IPS-15b (cell line): ENCODE measurements at regions not wholly inside any gene's neighbourhood (a gene's known extent, or its start where the extent isn't known, plus 50 kb on each side); places are given as distances from the start of the nearest gene placed in this dataset.

Experiments
- H3K27me3 ChIP-seq: one replicate; pipeline ENCODE4 v1.6.1; 2013; ENCODE audit warnings: low read length; ENCODE audit not compliant: control insufficient read depth, insufficient read depth
- H3K36me3 ChIP-seq: one replicate; pipeline ENCODE4 v1.6.1; 2013; ENCODE audit warnings: low read length; ENCODE audit not compliant: control insufficient read depth, insufficient read depth
- H3K4me1 ChIP-seq: one replicate; pipeline ENCODE4 v1.6.1; 2013; ENCODE audit warnings: mild to moderate bottlenecking, low read length; ENCODE audit not compliant: control insufficient read depth, insufficient read depth
- H3K4me3 ChIP-seq: one replicate; pipeline ENCODE4 v1.5.1; 2013; ENCODE audit warnings: low read depth, low read length
- H3K9ac ChIP-seq: one replicate; pipeline ENCODE4 v1.6.1; 2013; ENCODE audit warnings: low read depth, mild to moderate bottlenecking, low read length
- H3K9me3 ChIP-seq: one replicate; pipeline ENCODE4 v1.6.1; 2013; ENCODE audit warnings: mild to moderate bottlenecking, low read length; ENCODE audit not compliant: control insufficient read depth, insufficient read depth

- Histone ChIP-seq H3K4me3 (peak overlapping the region; percentile 76), H3K9ac (no peak overlapping the region), H3K9me3 (no peaks in the 10 kb centered on the region), H3K27me3 (peaks cover 14% of the 10 kb centered on the region), H3K4me1 (no peaks in the 10 kb centered on the region), H3K36me3 (no peaks in the 10 kb centered on the region)
Observed at GRCh38 chr16:79769270-79769927, 168.9 kb upstream of the MAF start.

- H3K4me3 ChIP-seq = no peak overlapping the region
- H3K27me3 ChIP-seq = peaks cover 14% of the 10 kb centered on the region
- H3K9me3 ChIP-seq = no peaks in the 10 kb centered on the region
- no peaks in the 10 kb centered on the region for H3K4me1 ChIP-seq
- H3K36me3 ChIP-seq = no peaks in the 10 kb centered on the region
- no peak overlapping the region for H3K9ac ChIP-seq
Observed at GRCh38 chr16:79768276-79768970, 167.9 kb upstream of the MAF start.

DNA sequence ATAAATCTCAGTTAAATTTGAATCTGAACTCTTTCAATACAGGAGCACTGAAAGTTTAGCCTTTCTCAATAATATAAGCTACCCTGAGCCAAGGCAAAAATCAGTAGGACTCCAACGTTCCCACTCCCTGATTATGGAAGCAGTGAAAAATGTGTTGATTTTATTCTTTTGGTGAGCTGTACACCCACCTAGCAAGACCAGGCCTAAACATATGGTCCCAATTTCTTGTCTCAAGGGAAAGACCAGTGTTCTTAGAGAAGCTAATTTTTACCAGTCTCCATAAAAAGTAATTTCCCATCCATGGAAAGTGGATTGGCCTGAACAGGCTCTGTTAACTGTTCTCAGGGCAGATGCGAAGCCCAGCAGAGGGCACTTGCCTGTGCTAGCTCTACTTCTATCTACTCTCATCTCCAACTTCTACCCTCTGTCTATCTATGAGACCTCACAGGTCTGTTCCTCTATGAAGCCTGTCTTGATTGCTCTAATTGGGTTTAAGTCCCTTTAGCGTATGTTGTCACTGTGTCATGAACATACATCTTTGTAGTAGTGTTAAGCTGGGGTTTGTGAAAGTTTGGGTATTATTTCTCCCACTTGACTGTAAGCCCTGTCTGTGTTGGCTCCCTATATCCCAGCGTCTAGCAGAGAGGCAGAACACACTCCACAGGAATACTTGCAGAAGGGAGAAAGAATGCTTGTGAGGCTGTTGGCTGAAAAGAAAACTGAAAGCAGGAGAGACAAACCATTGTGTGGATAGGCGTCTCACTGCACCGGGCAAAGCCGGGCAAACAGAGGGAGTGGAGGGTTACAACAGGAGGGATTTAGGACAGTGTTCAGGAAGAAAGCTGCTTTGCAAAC is 167.1 kb upstream of the MAF start:
- H3K4me1 ChIP-seq = no peaks in the 10 kb centered on the region
- no peaks in the 10 kb centered on the region for H3K9me3 ChIP-seq
- H3K4me3 ChIP-seq = no peak overlapping the region
- peaks cover 14% of the 10 kb centered on the region for H3K27me3 ChIP-seq
- H3K36me3 ChIP-seq = no peaks in the 10 kb centered on the region
- H3K9ac ChIP-seq = no peak overlapping the region

DNA sequence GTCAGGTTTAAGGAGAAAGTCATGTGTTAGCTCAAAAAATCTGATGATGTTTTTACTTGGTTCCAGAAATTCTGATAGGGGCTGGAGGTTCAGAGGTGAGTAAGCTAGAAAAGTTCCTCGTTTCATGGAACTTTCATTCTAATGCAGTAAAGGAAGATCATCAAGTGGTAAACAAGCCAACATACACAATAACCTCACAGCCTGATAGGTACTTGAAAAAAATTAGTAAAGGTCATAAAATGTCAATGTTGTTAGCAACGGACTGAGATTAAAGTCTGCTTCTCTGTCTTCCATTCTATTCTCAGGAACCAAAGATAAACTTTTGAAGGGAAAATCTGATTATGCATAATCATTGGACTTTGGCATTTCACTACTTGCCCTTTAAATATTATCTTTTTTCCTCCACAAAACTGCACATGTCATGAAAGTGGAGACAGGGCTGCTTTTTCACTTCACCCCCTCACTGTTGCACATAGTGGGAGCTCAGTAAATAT is 165.4 kb upstream of the MAF start:
- Histone ChIP-seq H3K27me3 (peaks cover 7% of the 10 kb centered on the region), H3K36me3 (no peaks in the 10 kb centered on the region), H3K4me3 (no peak overlapping the region), H3K9me3 (no peaks in the 10 kb centered on the region), H3K9ac (no peak overlapping the region), H3K4me1 (no peaks in the 10 kb centered on the region)

- no peaks in the 10 kb centered on the region for H3K9me3 ChIP-seq
Observed at GRCh38 chr16:79765431-79765830, 164.9 kb upstream of the MAF start.

GRCh38 chr16:79764415-79765110 is 164.0 kb upstream of the MAF start:
- Histone ChIP-seq H3K9me3 (no peaks in the 10 kb centered on the region), H3K9ac (no peak overlapping the region), H3K4me1 (no peaks in the 10 kb centered on the region), H3K4me3 (no peak overlapping the region), H3K27me3 (peaks cover 3% of the 10 kb centered on the region), H3K36me3 (no peaks in the 10 kb centered on the region)

More at GRCh38 chr16:79765431-79765830, 164.9 kb upstream of the MAF start:
- H3K9ac ChIP-seq = no peak overlapping the region
- no peaks in the 10 kb centered on the region for H3K4me1 ChIP-seq
- H3K27me3 ChIP-seq = peaks cover 7% of the 10 kb centered on the region
- H3K4me3 ChIP-seq = no peak overlapping the region
- H3K36me3 ChIP-seq = no peaks in the 10 kb centered on the region

DNA sequence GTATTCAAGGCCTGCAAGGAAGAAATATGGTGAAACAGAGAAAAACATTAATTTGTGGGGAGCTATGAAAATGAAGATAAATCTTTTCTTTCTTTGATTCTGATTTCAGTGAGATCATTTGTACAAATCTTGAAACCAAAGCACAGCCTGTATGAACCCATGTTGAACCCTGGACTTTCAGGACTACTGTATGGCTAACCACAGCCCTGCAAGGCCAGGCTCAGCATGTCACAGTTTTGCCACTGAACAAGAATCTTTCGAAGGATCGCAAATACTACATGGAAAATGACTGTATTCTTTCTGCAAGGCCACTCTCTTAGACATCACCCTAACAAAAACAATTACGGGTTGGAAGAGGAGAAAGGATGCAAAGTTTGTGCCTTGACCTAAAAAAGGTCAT is 161.7 kb upstream of the MAF start:
- H3K9ac ChIP-seq = no peak overlapping the region
- no peaks in the 10 kb centered on the region for H3K4me1 ChIP-seq
- no peaks in the 10 kb centered on the region for H3K27me3 ChIP-seq
- no peaks in the 10 kb centered on the region for H3K9me3 ChIP-seq
- H3K36me3 ChIP-seq = no peaks in the 10 kb centered on the region
- no peak overlapping the region for H3K4me3 ChIP-seq

GRCh38 chr16:79758615-79759346 is 158.2 kb upstream of the MAF start:
- no peaks in the 10 kb centered on the region for H3K4me1 ChIP-seq
- no peaks in the 10 kb centered on the region for H3K36me3 ChIP-seq
- H3K9me3 ChIP-seq = no peaks in the 10 kb centered on the region
- no peaks in the 10 kb centered on the region for H3K27me3 ChIP-seq
- no peak overlapping the region for H3K9ac ChIP-seq
- H3K4me3 ChIP-seq = no peak overlapping the region

DNA sequence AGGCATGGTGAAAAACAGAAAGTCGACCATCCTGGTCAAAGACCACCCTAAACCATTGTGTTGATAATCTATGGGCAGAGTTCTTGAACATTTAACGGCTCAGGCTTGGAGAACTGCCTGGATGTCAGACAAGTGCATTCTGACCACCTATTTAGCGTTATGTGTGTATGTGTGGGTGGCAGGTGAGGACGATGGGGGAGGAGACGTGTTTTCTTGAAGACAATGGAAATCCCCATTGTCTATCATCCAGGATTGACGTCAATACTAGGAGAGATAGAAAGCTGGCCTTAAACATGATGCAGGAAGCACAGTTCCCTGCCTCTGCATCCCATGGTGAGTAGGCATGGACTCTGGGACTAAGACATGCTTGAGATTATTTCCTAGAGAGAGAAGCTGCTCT is 157.4 kb upstream of the MAF start:
- Histone ChIP-seq H3K27me3 (no peaks in the 10 kb centered on the region), H3K9me3 (no peaks in the 10 kb centered on the region), H3K36me3 (no peaks in the 10 kb centered on the region), H3K9ac (no peak overlapping the region), H3K4me3 (no peak overlapping the region), H3K4me1 (no peaks in the 10 kb centered on the region)

- Histone ChIP-seq H3K27me3 (no peaks in the 10 kb centered on the region), H3K36me3 (no peaks in the 10 kb centered on the region), H3K4me1 (no peaks in the 10 kb centered on the region), H3K4me3 (no peak overlapping the region), H3K9ac (no peak overlapping the region), H3K9me3 (no peaks in the 10 kb centered on the region)
Observed at GRCh38 chr16:79757163-79757562, 156.6 kb upstream of the MAF start.

- Histone ChIP-seq H3K36me3 (no peaks in the 10 kb centered on the region), H3K9me3 (no peaks in the 10 kb centered on the region), H3K27me3 (no peaks in the 10 kb centered on the region), H3K4me1 (no peaks in the 10 kb centered on the region), H3K9ac (no peak overlapping the region), H3K4me3 (no peak overlapping the region)
Observed at GRCh38 chr16:79756571-79756970, 156.0 kb upstream of the MAF start.
